Muscle of leg (tissue), 3 donors: ENCODE measurements at regions not wholly inside any gene's neighbourhood (a gene's known extent, or its start where the extent isn't known, plus 50 kb on each side); places are given as distances from the start of the nearest gene placed in this dataset.

Experiments
- DNase-seq: peaks from one replicate; pipeline ENCODE4 v3.0.0; 2013
- H3K27ac ChIP-seq: one replicate; pipeline ENCODE4 v1.5.1; 2013; ENCODE audit warnings: mild to moderate bottlenecking, low read length, control low read depth
- H3K27me3 ChIP-seq: one replicate; pipeline ENCODE4 v1.6.1; 2013; ENCODE audit warnings: low read length; ENCODE audit not compliant: control insufficient read depth, insufficient read depth
- H3K36me3 ChIP-seq: one replicate; pipeline ENCODE4 v1.6.1; 2013; ENCODE audit warnings: low read length; ENCODE audit not compliant: control insufficient read depth, insufficient read depth
- H3K4me1 ChIP-seq: one replicate; pipeline ENCODE4 v1.6.1; 2013; ENCODE audit warnings: low read length; ENCODE audit not compliant: control insufficient read depth, insufficient read depth
- H3K4me3 ChIP-seq: one replicate; pipeline ENCODE4 v1.5.1; 2013; ENCODE audit warnings: low read length, control low read depth
- H3K9me3 ChIP-seq: replicated peaks from 2 replicates; pipeline ENCODE4 v1.6.1; 2013; ENCODE audit warnings: low read depth, low read length; ENCODE audit not compliant: control insufficient read depth
- WGBS: methylation state at CpG from one replicate; pipeline ENCODE4 v1.1.5; 2013; ENCODE audit warnings: missing lambda C conversion rate; ENCODE audit not compliant: insufficient coverage; 5-methylcytosine and 5-hydroxymethylcytosine counted together

DNA sequence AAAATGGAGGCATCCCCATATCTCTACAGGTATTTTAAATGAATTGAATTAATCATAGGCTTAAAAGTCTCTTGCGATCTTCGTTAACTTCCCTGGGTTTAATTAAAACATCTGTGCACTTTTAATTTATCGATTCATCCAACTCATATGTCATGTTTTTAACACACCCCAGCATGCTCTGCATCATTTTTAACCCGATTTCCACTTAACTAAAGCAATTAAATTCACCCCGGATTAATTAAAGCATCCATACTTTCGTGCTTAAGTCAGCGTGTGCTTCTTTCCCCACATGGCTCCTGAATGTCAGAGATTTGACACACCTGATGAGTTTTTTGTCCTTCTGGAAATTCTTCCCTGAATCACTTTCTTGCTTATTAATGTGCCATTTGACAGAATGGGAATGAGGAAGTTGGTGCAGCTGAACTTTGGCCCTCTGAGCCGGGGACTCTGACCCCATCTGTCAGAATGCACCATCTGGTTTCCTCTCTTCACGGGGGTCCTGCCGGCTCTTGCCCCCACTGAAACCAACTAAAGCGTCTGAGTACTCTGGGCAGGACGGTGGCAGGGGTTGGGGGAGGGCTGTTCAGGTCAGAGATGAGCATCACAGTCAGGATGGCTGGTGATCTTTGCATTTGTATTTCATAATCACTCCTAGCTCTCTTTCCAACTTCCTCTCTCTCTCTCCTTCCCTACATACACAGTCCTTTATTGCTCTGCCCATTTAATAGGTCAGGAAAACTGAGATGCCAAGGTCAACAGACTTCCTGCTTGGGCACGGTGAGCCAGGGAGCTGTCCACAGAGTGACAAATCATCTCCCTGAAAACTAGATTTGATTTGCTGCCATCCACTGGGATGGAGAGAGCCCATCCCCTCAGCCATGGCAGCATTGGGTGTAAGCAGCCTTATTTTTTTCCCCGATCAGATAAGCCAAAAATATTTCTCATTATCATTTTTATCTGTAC lies 180.3 kb upstream of the WWC1 start:
- Histone ChIP-seq H3K4me3 (no peak overlapping the region), H3K27ac (no peak overlapping the region), H3K4me1 (peaks cover under 1% of the 10 kb centered on the region), H3K27me3 (peaks cover 2% of the 10 kb centered on the region), H3K36me3 (no peaks in the 10 kb centered on the region), H3K9me3 (no peaks in the 10 kb centered on the region)
- DNase-seq, result no peak
- WGBS, result 46% methylated on average over 7 of the region's 14 CpGs

DNA sequence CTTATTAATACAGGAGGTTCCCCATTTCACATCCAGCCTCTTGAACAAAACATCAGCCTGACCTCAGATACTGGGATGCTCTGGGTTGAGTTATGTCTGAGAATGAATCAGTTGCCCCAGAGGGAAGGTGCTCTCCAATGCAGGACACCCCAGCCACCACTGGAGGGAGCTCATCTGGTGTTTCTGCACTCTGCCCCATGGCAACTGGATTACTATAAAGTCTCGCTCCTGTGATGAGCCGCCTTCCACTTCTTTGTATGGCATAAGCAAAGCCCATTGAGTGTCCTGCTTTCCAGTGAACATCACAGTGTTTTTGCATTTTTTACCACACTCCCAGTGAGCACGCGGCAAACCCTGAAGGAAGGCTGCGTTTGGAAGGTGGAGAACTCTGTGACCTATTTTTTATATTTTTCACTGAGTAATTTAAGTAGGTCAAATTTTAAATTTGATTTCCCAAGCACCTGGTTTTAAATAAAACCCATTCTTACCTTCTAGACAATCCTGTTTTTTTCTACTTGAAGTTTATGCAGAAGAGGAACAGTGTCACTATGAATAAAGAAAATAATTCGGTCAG lies 176.9 kb upstream of the WWC1 start:
- no peaks in the 10 kb centered on the region for H3K4me1 ChIP-seq
- no peaks in the 10 kb centered on the region for H3K36me3 ChIP-seq
- no CpG with 5 or more reads among the region's 6 CpGs for WGBS
- H3K9me3 ChIP-seq, result no peaks in the 10 kb centered on the region
- H3K27ac ChIP-seq, result no peak overlapping the region
- no peak overlapping the region for H3K4me3 ChIP-seq
- peaks cover 2% of the 10 kb centered on the region for H3K27me3 ChIP-seq
- no peak for DNase-seq

DNA sequence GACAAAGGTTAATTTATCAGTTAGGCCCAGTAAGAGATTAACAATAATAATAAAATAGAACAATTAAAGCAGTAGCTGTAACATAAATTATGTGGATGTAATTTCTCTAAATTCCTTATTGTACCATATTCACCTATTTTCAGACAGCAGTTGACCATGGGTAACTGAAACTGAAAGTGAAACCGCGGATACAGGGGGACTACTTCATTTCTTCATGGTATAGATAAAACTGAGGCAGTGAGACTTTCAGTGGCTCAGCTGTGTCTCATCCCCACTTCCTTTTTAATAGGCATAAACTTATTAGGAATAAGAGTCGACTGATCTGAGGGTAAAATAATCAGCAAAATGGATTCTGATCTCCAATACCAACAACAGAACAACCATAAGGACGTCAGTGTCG lies 174.0 kb upstream of the WWC1 start:
- no peak overlapping the region for H3K4me3 ChIP-seq
- no peaks in the 10 kb centered on the region for H3K36me3 ChIP-seq
- no peaks in the 10 kb centered on the region for H3K9me3 ChIP-seq
- no peaks in the 10 kb centered on the region for H3K4me1 ChIP-seq
- H3K27ac ChIP-seq, result no peak overlapping the region
- DNase-seq, result no peak
- WGBS, result 100% methylated on average over 1 of the region's 5 CpGs
- H3K27me3 ChIP-seq, result no peaks in the 10 kb centered on the region

DNA sequence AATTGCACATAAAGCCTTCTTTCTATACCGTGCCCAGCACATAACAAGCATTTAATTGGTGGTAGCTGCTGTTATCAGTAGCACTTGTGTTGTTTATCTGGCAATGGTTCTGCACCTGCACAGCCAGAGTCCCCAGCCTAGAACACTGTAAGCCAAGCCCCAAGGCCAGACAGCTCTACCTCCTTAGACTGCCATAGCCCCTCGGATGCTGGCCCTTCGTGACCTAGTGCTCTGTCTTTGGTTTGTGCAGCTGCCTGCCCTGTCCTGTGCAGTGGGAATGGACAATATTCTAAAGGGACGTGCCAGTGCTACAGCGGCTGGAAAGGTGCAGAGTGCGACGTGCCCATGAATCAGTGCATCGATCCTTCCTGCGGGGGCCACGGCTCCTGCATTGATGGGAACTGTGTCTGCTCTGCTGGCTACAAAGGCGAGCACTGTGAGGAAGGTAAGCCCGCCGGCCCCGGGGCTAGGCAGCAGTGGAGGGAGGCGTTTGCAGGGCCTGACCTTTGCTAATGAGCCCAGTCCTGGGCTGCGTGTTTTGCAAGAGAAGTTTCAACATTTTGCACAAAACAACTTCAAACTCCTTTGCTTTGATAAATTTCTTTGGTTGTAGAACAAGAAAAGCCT lies 173.3 kb upstream of the WWC1 start:
- Histone ChIP-seq H3K27me3 (no peaks in the 10 kb centered on the region), H3K27ac (no peak overlapping the region), H3K9me3 (no peaks in the 10 kb centered on the region), H3K4me1 (no peaks in the 10 kb centered on the region), H3K36me3 (no peaks in the 10 kb centered on the region), H3K4me3 (no peak overlapping the region)
- 50% methylated on average over 12 of the region's 16 CpGs for WGBS
- no peak for DNase-seq

DNA sequence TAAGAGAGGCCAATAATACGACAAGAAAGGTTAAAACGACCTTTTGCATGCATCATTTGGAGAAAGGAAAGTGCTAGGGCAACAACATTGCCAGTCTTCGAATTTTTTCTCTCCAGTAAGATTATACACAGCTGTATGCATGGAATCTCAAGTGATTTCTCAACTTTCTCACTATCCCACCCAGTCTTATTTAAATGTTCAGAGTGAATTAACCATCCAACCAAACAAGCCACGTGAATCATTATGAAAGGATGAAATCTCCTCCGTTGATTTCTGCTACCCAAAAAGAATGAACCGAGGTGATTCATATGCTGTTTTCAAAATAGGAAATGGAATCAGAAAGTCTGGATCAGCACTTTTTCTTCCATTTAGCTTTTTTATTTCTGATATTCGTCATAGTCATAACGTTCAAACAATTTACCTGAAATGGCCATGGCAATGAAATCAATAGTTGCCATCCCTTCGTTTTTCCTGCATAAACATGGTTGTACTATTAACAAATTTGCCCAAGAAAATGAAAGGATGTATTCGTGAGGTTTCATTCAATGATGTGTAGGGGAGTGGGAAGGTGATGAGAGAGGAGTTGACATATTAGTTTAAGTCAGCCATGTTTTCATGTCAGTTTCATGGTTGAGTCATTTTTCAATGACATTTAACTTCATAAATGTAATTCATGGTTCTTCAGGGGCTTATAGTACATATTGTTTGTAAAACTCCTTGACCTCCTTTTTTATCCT lies 170.9 kb upstream of the WWC1 start:
- WGBS, result no CpG with 5 or more reads among the region's 10 CpGs
- Histone ChIP-seq H3K27me3 (no peaks in the 10 kb centered on the region), H3K4me1 (no peaks in the 10 kb centered on the region), H3K9me3 (no peaks in the 10 kb centered on the region), H3K27ac (no peak overlapping the region), H3K4me3 (no peak overlapping the region), H3K36me3 (no peaks in the 10 kb centered on the region)
- DNase-seq, result no peak

DNA sequence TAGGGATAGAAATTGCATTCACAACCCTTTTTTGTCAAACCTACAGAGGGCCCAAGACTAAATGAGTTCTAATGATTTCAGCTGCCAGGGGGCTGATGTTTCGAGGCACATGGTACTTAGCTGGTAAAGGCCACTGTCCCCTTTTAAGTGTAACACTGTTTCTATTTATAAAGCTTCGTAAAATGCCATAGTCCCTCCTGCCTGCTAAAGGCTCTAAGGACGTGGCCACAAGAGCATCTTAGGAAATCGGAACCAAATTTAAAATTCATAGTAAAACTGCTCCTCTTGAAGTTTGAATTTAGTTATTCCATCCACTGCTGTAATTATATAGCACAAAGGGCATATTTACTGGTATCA lies 170.3 kb upstream of the WWC1 start:
- 86% methylated on average over 1 of the region's 4 CpGs for WGBS
- Histone ChIP-seq H3K9me3 (no peaks in the 10 kb centered on the region), H3K27me3 (no peaks in the 10 kb centered on the region), H3K36me3 (no peaks in the 10 kb centered on the region), H3K4me1 (no peaks in the 10 kb centered on the region), H3K4me3 (no peak overlapping the region), H3K27ac (no peak overlapping the region)
- DNase-seq, result no peak

DNA sequence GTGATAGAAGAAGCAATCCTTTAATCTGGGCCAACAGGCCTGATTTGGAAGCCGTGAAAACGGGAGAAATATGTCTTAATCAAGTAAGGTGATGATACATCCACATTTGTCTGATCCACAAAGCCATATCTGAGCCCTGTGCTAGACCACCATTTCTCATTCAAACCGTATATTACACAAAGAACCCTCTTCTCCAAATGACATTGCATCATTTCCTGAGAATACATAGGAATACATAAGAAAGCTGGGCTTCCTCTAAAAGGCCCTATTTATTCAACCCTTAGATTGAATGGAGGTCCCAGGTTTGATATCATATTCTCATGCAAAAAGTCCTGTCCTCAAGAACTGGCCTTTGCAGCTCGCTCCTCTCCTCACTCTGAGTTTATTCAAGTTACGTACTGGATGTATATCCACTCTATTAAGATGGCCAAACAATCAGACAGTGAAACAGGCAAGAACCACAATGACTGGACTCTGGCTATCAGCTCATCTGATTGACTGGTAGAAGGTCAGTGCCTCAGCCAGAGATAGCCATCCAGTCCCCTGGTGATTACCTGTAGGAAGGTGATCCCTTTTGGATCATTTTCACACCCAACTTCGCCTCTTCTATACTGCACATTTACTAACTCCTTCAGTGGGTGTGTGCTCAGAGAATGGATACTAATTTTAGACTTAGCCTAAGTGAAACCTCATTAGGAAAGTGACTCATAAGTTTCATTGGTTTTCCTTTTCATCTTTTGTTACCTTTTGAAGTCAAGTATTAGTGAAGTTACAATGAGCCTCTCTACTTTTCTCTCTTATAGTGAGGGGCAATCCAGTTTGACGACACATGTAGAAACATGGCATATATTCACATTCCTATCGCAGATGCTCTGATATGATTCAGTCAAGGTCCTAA lies 167.6 kb upstream of the WWC1 start:
- no peaks in the 10 kb centered on the region for H3K9me3 ChIP-seq
- no peak overlapping the region for H3K27ac ChIP-seq
- peaks cover 2% of the 10 kb centered on the region for H3K4me1 ChIP-seq
- H3K36me3 ChIP-seq, result no peaks in the 10 kb centered on the region
- no peaks in the 10 kb centered on the region for H3K27me3 ChIP-seq
- WGBS, result no CpG with 5 or more reads among the region's 8 CpGs
- DNase-seq, result no peak
- no peak overlapping the region for H3K4me3 ChIP-seq

DNA sequence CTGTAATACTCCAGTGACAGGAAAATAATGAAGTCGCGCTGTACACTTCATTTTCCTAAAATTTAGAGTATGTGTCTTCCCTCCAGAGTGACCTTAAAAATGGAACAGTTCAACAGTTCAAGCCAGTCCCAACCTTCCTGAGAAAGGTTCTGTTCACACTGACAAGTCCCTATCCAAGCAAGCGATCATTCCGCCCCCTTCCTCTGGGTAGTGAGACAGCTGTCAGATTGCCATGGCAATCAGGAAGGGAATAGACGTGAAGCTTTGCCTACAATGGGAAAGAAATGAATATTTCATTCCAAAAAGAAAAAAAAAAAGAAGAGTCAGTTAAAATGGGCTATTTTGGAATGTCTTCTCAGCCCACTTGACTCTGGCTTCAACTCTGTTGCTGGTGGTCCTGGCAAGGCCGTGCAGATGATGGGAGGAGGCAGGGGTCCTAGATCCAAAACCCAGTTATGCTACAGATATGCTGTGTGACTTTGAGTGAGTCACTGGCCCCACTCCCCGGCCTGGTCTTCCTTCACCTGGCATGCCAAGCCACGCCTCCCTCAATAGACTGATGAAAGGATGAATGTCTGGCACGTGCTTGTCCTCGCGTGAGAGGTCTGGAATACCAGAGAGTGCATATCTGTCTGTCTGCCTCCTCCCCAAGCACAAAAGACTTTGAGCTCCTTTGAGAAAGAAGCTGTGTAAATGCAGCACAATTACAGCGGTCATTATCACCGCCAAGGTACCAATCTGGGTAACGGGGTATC lies 165.8 kb upstream of the WWC1 start:
- Histone ChIP-seq H3K4me3 (no peak overlapping the region), H3K4me1 (peaks cover 2% of the 10 kb centered on the region), H3K27me3 (no peaks in the 10 kb centered on the region), H3K9me3 (no peaks in the 10 kb centered on the region), H3K27ac (no peak overlapping the region), H3K36me3 (no peaks in the 10 kb centered on the region)
- 75% methylated on average over 10 of the region's 14 CpGs for WGBS
- no peak for DNase-seq

DNA sequence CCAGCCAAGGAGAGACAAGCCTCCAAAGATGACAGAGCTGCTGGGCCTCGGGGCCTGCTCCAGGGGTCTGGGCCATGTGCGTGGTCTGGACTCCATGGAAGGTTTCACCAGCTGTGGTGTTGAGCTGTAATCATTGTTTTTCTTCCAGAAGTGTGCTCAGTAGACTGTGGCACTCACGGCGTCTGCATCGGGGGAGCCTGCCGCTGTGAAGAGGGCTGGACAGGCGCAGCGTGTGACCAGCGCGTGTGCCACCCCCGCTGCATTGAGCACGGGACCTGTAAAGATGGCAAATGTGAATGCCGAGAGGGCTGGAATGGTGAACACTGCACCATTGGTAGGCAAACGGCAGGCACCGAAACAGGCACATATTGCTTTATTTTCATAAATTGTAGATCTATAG lies 164.8 kb upstream of the WWC1 start:
- WGBS, result 94% methylated on average over 13 of the region's 15 CpGs

More for the DNA sequence above, 164.8 kb upstream of the WWC1 start:
- Histone ChIP-seq H3K9me3 (no peaks in the 10 kb centered on the region), H3K27me3 (no peaks in the 10 kb centered on the region), H3K27ac (no peak overlapping the region), H3K36me3 (no peaks in the 10 kb centered on the region), H3K4me1 (peaks cover 2% of the 10 kb centered on the region), H3K4me3 (no peak overlapping the region)
- no peak for DNase-seq
